Neural cell (in vitro differentiated cells): ENCODE measurements at regions not wholly inside any gene's neighbourhood (a gene's known extent, or its start where the extent isn't known, plus 50 kb on each side); places are given as distances from the start of the nearest gene placed in this dataset.

Source experiments
- CTCF ChIP-seq: fragments of 450-650 bp; IDR thresholded peaks from 2 replicates; pipeline ENCODE4 v1.5.1; 2014; ENCODE audit warnings: antibody characterized with exemption, mild to moderate bottlenecking, moderate library complexity; ENCODE audit not compliant: poor library complexity, severe bottlenecking
- EP300 ChIP-seq: fragments of 450-650 bp; conservative IDR thresholded peaks from 2 replicates; pipeline ENCODE4 v1.6.1; 2014; ENCODE audit warnings: antibody characterized with exemption, mild to moderate bottlenecking, moderate library complexity; ENCODE audit not compliant: poor library complexity, severe bottlenecking
- EZH2 ChIP-seq: fragments of 200-600, 300-800 bp; shearing (Covaris generic), sonication (generic); IDR thresholded peaks from 2 replicates; pipeline ENCODE4 v1.6.1; 2014; ENCODE audit warnings: antibody characterized with exemption, low read length, borderline replicate concordance, mild to moderate bottlenecking; ENCODE audit not compliant: insufficient read depth, poor library complexity, severe bottlenecking
- MXI1 ChIP-seq: fragments of 450-650 bp; conservative IDR thresholded peaks from 2 replicates; pipeline ENCODE4 v1.6.1; 2014; ENCODE audit warnings: antibody characterized with exemption, mild to moderate bottlenecking; ENCODE audit not compliant: poor library complexity, severe bottlenecking
- POLR2AphosphoS5 ChIP-seq: IDR thresholded peaks from 2 replicates; pipeline ENCODE4 v1.6.1; 2012
- REST ChIP-seq: IDR thresholded peaks from 2 replicates; pipeline ENCODE4 v1.6.1; 2012; ENCODE audit warnings: borderline replicate concordance
- TAF1 ChIP-seq: IDR thresholded peaks from 2 replicates; pipeline ENCODE4 v1.6.1; 2012; ENCODE audit warnings: low read depth

- TF ChIP-seq EZH2 (no peak), POLR2AphosphoS5 (no peak), CTCF (no peak), EP300 (no peak), MXI1 (no peak), TAF1 (no peak), REST (no peak)
Observed at GRCh38 chr1:191163621-191164020, 686.0 kb upstream of the BRINP3 start.
